GM12891 (cell line): ENCODE measurements at regions not wholly inside any gene's neighbourhood (a gene's known extent, or its start where the extent isn't known, plus 50 kb on each side); places are given as distances from the start of the nearest gene placed in this dataset.

Experiments
- POLR2A ChIP-seq: IDR thresholded peaks from 2 replicates; pipeline ENCODE4 v1.6.1; 2011; ENCODE audit warnings: low read depth, low read length, control low read depth
- POLR2AphosphoS5 ChIP-seq: IDR thresholded peaks from 2 replicates; pipeline ENCODE4 v1.6.1; 2011; ENCODE audit warnings: low read depth, low read length, control low read depth
- POU2F2 ChIP-seq: IDR thresholded peaks from 2 replicates; pipeline ENCODE4 v1.6.1; 2011; ENCODE audit warnings: low read depth, mild to moderate bottlenecking, control low read depth, low read length, moderate library complexity
- TAF1 ChIP-seq: IDR thresholded peaks from 2 replicates; pipeline ENCODE4 v1.6.1; 2011; ENCODE audit warnings: low read depth, low read length, control low read depth

- TF ChIP-seq POU2F2 = no peak
- no peak for TF ChIP-seq POLR2A
- TF ChIP-seq POLR2AphosphoS5 = no peak
- no peak for TF ChIP-seq TAF1
Observed at GRCh38 chr2:239866778-239867177, 158.4 kb downstream of the NDUFA10 start.
